Right lobe of liver (tissue), 6 donors: ENCODE measurements at regions not wholly inside any gene's neighbourhood (a gene's known extent, or its start where the extent isn't known, plus 50 kb on each side); places are given as distances from the start of the nearest gene placed in this dataset.
A peak's percentile ranks its signal among the peaks of the same experiment; 100 is the strongest.

Experiments
- ATAC-seq, 4 donors: fragments of 200-7000 bp; cut with Tn5 transposase; one replicate each; pipeline ENCODE4 v1.9.1; 2020; ENCODE audit warnings: mild to moderate bottlenecking in 4 of 4, moderate library complexity in 4 of 4
- DNase-seq, 3 donors: peaks; one replicate each; pipeline ENCODE4 v3.0.0-alpha.2; 2020
- H3K27ac ChIP-seq, 3 donors: fragments of 200-600 bp; one replicate each; pipeline ENCODE4 v1.8.0; 2022
- H3K27me3 ChIP-seq, 2 donors: fragments of 200-600 bp; one replicate each; pipeline ENCODE4 v1.8.0; 2022
- H3K36me3 ChIP-seq, 4 donors: fragments of 200-600 bp; sonication (generic) in 1 of 4; one replicate each; pipeline versions ENCODE4 v1.5.1 to v1.8.0; 2017 to 2022; ENCODE audit warnings: control low read depth in 1 of 4
- H3K4me1 ChIP-seq, 4 donors: fragments of 200-600 bp; sonication (generic) in 1 of 4; one replicate each; pipeline versions ENCODE4 v1.5.1 to v1.8.0; 2017 to 2022; ENCODE audit warnings: control low read depth in 1 of 4
- H3K4me3 ChIP-seq, 3 donors: fragments of 200-600 bp; one replicate each; pipeline ENCODE4 v1.8.0; 2022
- H3K9me3 ChIP-seq, 4 donors: fragments of 200-600 bp; sonication (generic) in 1 of 4; one replicate each; pipeline versions ENCODE4 v1.5.1 to v1.8.0; 2017 to 2022; ENCODE audit warnings: control low read depth in 1 of 4
- POLR2A ChIP-seq: fragments of 450-650 bp; IDR thresholded peaks from one replicate; pipeline ENCODE4 v1.6.1; 2017; ENCODE audit warnings: antibody characterized with exemption, mild to moderate bottlenecking
- WGBS: methylation state at CpG from one replicate; pipeline ENCODE4 v1.1.6; 2018; ENCODE audit warnings: low coverage, low lambda C conversion rate; ENCODE audit not compliant: insufficient coverage; ENCODE audit errors: missing lambda C conversion rate; 5-methylcytosine and 5-hydroxymethylcytosine counted together
- intact Hi-C, 2 donors: fragments of 100-400 bp; cut with DNase I; formaldehyde crosslinking; loops; one replicate each; pipeline versions ENCODE4 v1.11.2 to v1.14.1; 2022
- TF ChIP-seq, protein P1 (sequence below), 4 donors: fragments of 200-600 bp in 3 of 4; fragments of 450-650 bp in 1 of 4; IDR thresholded peaks; one replicate each; pipeline versions ENCODE4 v1.5.1 to v1.8.0; 2016 to 2022; ENCODE audit warnings: antibody characterized with exemption in 4 of 4, mild to moderate bottlenecking in 2 of 4
- donor health status: DM: no; HTN: yes; CAD: no.
- donor health status: DM: no; HTN: no; CAD: no.
- donor health status: DM: no; HTN: no; CAD: no.
- donor health status: DM: no; HTN: yes; CAD: no.
- donor health status: DM: no; HTN: yes; CAD: no.

DNA sequence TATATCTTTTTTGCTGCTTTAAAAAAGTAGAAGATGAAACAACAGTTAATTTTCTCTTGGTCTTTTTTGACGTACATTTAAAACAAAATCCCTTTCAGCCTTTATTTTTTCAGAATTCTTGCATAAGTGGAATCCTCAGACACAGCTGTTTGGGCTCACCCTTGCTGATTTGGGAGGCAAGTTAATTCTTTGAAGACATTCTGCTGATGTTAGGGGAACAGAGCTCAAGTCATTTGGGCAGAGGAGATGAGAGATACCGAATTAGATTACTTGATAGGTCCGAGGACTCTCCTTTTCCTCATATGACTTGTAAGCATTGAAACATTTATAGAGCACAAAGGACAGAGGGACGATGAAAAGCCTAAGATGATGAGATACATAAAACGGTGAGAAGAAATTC lies 567.9 kb upstream of the CITED2 start:
- Histone ChIP-seq H3K27me3 (no peaks in the 10 kb centered on the region), H3K4me3 (no peak overlapping the region), H3K4me1 (no peaks in the 10 kb centered on the region), H3K9me3 (no peaks in the 10 kb centered on the region), H3K27ac (no peak overlapping the region), H3K36me3 (no peaks in the 10 kb centered on the region)
- no peak for DNase-seq
- 74% methylated on average over 5 of the region's 5 CpGs for WGBS
- TF ChIP-seq POLR2A: no peak
- TF ChIP-seq, protein P1, sequence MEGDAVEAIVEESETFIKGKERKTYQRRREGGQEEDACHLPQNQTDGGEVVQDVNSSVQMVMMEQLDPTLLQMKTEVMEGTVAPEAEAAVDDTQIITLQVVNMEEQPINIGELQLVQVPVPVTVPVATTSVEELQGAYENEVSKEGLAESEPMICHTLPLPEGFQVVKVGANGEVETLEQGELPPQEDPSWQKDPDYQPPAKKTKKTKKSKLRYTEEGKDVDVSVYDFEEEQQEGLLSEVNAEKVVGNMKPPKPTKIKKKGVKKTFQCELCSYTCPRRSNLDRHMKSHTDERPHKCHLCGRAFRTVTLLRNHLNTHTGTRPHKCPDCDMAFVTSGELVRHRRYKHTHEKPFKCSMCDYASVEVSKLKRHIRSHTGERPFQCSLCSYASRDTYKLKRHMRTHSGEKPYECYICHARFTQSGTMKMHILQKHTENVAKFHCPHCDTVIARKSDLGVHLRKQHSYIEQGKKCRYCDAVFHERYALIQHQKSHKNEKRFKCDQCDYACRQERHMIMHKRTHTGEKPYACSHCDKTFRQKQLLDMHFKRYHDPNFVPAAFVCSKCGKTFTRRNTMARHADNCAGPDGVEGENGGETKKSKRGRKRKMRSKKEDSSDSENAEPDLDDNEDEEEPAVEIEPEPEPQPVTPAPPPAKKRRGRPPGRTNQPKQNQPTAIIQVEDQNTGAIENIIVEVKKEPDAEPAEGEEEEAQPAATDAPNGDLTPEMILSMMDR (IDR thresholded peaks at IDR 0.05): no peak
- no peak for ATAC-seq
- intact Hi-C loops: no loop called here

DNA sequence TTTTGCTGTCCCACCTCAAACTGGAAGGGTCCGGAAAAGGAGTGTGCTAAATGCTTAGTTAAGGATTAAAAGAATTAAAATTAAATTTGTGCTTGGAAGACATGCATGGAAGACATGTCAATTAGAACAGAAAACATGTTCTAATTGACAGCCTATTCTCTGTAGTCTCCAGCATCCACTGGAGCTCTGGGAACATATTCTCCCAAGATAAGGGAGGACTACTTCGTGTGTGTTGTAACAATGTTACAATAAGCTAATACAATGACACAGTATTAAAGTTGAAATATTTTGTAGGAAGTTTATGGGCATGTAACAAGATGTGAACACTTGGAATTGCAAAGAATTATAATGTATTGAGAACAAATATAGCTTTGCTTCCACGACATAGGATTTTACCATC lies 567.4 kb upstream of the CITED2 start:
- Histone ChIP-seq H3K27ac (no peak overlapping the region), H3K4me3 (no peak overlapping the region), H3K4me1 (no peaks in the 10 kb centered on the region), H3K36me3 (no peaks in the 10 kb centered on the region), H3K27me3 (no peaks in the 10 kb centered on the region), H3K9me3 (no peaks in the 10 kb centered on the region)
- WGBS: 73% methylated on average over 3 of the region's 3 CpGs
- intact Hi-C loops: no loop called here
- no peak for DNase-seq
- no peak for ATAC-seq
- TF ChIP-seq, protein P1 (IDR thresholded peaks at IDR 0.05): no peak
- TF ChIP-seq POLR2A: no peak

- intact Hi-C loops: no loop called here
- peak; percentile 28 to 79 (median 50) for ATAC-seq
- Histone ChIP-seq H3K4me3 (no peak overlapping the region), H3K9me3 (no peaks in the 10 kb centered on the region), H3K27ac (no peak overlapping the region), H3K36me3 (no peaks in the 10 kb centered on the region), H3K4me1 (no peaks in the 10 kb centered on the region), H3K27me3 (no peaks in the 10 kb centered on the region)
- 68% methylated on average over 8 of the region's 8 CpGs for WGBS
- TF ChIP-seq POLR2A: no peak
- TF ChIP-seq, protein P1 (IDR thresholded peaks at IDR 0.05): no peak
- no peak for DNase-seq
These were observed 566.6 kb upstream of the CITED2 start for GRCh38 chr6:139940741-139941729.

GRCh38 chr6:139939189-139939979 lies 564.9 kb upstream of the CITED2 start:
- H3K4me1 ChIP-seq: no peaks in the 10 kb centered on the region

More at GRCh38 chr6:139939189-139939979, 564.9 kb upstream of the CITED2 start:
- TF ChIP-seq POLR2A: no peak
- TF ChIP-seq, protein P1 (IDR thresholded peaks at IDR 0.05): no peak
- Histone ChIP-seq H3K27me3 (no peaks in the 10 kb centered on the region), H3K9me3 (no peaks in the 10 kb centered on the region), H3K4me3 (no peak overlapping the region), H3K36me3 (no peaks in the 10 kb centered on the region), H3K27ac (no peak overlapping the region)
- DNase-seq (no peak), ATAC-seq (no peak)
- 83% methylated on average over 2 of the region's 2 CpGs for WGBS
- intact Hi-C loops: no loop called here
